CD14-positive monocyte (primary cell): ENCODE measurements at regions not wholly inside any gene's neighbourhood (a gene's known extent, or its start where the extent isn't known, plus 50 kb on each side); places are given as distances from the start of the nearest gene placed in this dataset.

Experiments
- DNase-seq, 3 donors: peaks; one replicate each; pipeline ENCODE4 v3.0.0-alpha.2; 2011 to 2022
- H2AFZ ChIP-seq: 2 replicates; pipeline ENCODE4 v1.6.0; 2012; ENCODE audit warnings: mild to moderate bottlenecking, low read depth, low read length, inconsistent platforms; ENCODE audit not compliant: insufficient read depth, poor library complexity, severe bottlenecking
- H3K27ac ChIP-seq, 2 donors: 1 replicate in 1 of 2; 2 replicates in 1 of 2; pipeline ENCODE4 v1.5.1; 2012 to 2013; ENCODE audit warnings: low read length in 2 of 2, control low read depth in 1 of 2, inconsistent platforms in 1 of 2, low read depth in 1 of 2, mild to moderate bottlenecking in 1 of 2
- H3K27me3 ChIP-seq, 2 donors: one replicate each; pipeline versions ENCODE4 v1.6.0 to v1.6.1; 2011 to 2013; ENCODE audit warnings: low read length in 2 of 2; ENCODE audit not compliant: control insufficient read depth in 2 of 2, insufficient read depth in 2 of 2
- H3K36me3 ChIP-seq, 2 donors: replicated peaks in 1 of 2; 1 replicate in 1 of 2; 2 replicates in 1 of 2; pipeline versions ENCODE4 v1.5.1 to v1.6.1; 2012 to 2013; ENCODE audit warnings: low read length in 2 of 2, control low read depth in 1 of 2, inconsistent platforms in 1 of 2, mild to moderate bottlenecking in 1 of 2; ENCODE audit not compliant: insufficient read depth in 2 of 2, control insufficient read depth in 1 of 2
- H3K4me1 ChIP-seq, 2 donors: 1 replicate in 1 of 2; 2 replicates in 1 of 2; pipeline versions ENCODE4 v1.5.1 to v1.6.1; 2012 to 2013; ENCODE audit warnings: low read length in 2 of 2, control low read depth in 1 of 2, inconsistent platforms in 1 of 2, mild to moderate bottlenecking in 1 of 2, moderate library complexity in 1 of 2; ENCODE audit not compliant: insufficient read depth in 2 of 2, control insufficient read depth in 1 of 2
- H3K4me2 ChIP-seq: replicated peaks from 2 replicates; pipeline ENCODE3; 2012; ENCODE audit warnings: low read length, moderate library complexity, mild to moderate bottlenecking; ENCODE audit not compliant: poor library complexity, severe bottlenecking; ENCODE audit errors: extremely low read depth
- H3K4me3 ChIP-seq, 3 experiments: fragments of 200-600 bp in 1 of 3; sonication (generic) in 1 of 3; replicated peaks in 1 of 3; 1 replicate in 2 of 3; 2 replicates in 1 of 3; pipeline ENCODE4 v1.5.1; 2011 to 2013; ENCODE audit warnings: low read length in 3 of 3, mild to moderate bottlenecking in 3 of 3, control low read depth in 2 of 3, low read depth in 2 of 3, inconsistent platforms in 1 of 3, moderate library complexity in 1 of 3
- H3K79me2 ChIP-seq: 2 replicates; pipeline ENCODE4 v1.6.0; 2012; ENCODE audit warnings: mild to moderate bottlenecking, control low read depth, inconsistent platforms, low read length, moderate library complexity; ENCODE audit not compliant: insufficient read depth
- H3K9ac ChIP-seq: 2 replicates; pipeline ENCODE4 v1.6.0; 2017; ENCODE audit warnings: low read length, mild to moderate bottlenecking; ENCODE audit not compliant: insufficient read depth, poor library complexity, severe bottlenecking
- H3K9me3 ChIP-seq, 2 donors: replicated peaks in 1 of 2; 1 replicate in 1 of 2; 2 replicates in 1 of 2; pipeline versions ENCODE4 v1.5.1 to v1.6.1; 2012 to 2013; ENCODE audit warnings: low read length in 2 of 2, control low read depth in 1 of 2; ENCODE audit not compliant: control insufficient read depth in 1 of 2, insufficient read depth in 1 of 2
- H4K20me1 ChIP-seq: 2 replicates; pipeline ENCODE4 v1.6.0; 2012; ENCODE audit warnings: mild to moderate bottlenecking, low read length, control low read depth, moderate library complexity; ENCODE audit not compliant: insufficient read depth
- H3K27ac Mint-ChIP-seq, 7 donors: one replicate each; pipeline ENCODE4 v1.8.0; 2020; ENCODE audit warnings: mild to moderate bottlenecking in 7 of 7, mixed read lengths in 7 of 7, moderate library complexity in 6 of 7, inconsistent platforms in 2 of 7
- H3K27me3 Mint-ChIP-seq, 3 donors: one replicate each; pipeline ENCODE4 v1.8.0; 2021 to 2022; ENCODE audit warnings: low read depth in 3 of 3, mild to moderate bottlenecking in 3 of 3, mixed read lengths in 3 of 3, moderate library complexity in 3 of 3, inconsistent platforms in 1 of 3
- H3K36me3 Mint-ChIP-seq, 2 donors: one replicate each; pipeline ENCODE4 v1.8.0; 2020; ENCODE audit warnings: mixed read lengths in 2 of 2, inconsistent platforms in 1 of 2, mild to moderate bottlenecking in 1 of 2
- H3K4me1 Mint-ChIP-seq: one replicate; pipeline ENCODE4 v1.8.0; 2020; ENCODE audit warnings: mild to moderate bottlenecking, mixed read lengths
- H3K4me3 Mint-ChIP-seq, 2 donors: one replicate each; pipeline ENCODE4 v1.8.0; 2020; ENCODE audit warnings: mild to moderate bottlenecking in 2 of 2, mixed read lengths in 2 of 2, moderate library complexity in 1 of 2
- H3K9me3 Mint-ChIP-seq, 7 donors: one replicate each; pipeline ENCODE4 v1.8.0; 2020 to 2022; ENCODE audit warnings: mixed read lengths in 7 of 7, mild to moderate bottlenecking in 6 of 7, moderate library complexity in 6 of 7, inconsistent platforms in 2 of 7
- WGBS: methylation state at CpG from one replicate; pipeline ENCODE4 v1.1.5; 2013; ENCODE audit warnings: missing lambda C conversion rate; ENCODE audit not compliant: insufficient coverage; 5-methylcytosine and 5-hydroxymethylcytosine counted together
- intact Hi-C, 2 donors: fragments of 100-400 bp; cut with micrococcal nuclease; formaldehyde crosslinking; loops; one replicate each; pipeline versions ENCODE4 v1.15.0 to v1.15.1; 2023
- TF ChIP-seq, protein P1 (sequence below): fragments of 200-600 bp; IDR thresholded peaks from one replicate; pipeline ENCODE4 v1.8.0; 2022; ENCODE audit warnings: antibody characterized with exemption, mild to moderate bottlenecking

DNA sequence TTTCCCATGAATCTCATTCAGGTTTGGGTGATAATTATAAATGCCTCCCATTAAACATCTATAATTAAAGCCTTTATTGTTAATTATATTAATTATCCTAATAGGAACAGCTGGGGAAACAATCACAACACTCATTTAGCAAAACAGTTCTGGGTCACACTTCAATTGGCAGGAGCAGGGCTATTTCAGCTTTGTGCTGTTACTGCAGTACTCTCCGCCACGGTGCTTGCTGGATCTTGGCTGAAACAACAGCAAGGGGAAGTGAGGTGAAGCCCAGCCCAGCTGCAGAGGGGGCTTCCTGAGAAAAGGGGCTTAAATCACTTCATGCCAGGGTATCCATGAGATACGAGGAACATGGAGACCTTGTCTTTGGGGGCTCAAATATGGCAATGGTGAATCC is 79.5 kb upstream of the SOX11 start:
- Histone ChIP-seq H3K9me3 (peaks cover 0 to 5% of the 10 kb centered on the region in 2 donors), H3K27ac (no peak overlapping the region)

DNA sequence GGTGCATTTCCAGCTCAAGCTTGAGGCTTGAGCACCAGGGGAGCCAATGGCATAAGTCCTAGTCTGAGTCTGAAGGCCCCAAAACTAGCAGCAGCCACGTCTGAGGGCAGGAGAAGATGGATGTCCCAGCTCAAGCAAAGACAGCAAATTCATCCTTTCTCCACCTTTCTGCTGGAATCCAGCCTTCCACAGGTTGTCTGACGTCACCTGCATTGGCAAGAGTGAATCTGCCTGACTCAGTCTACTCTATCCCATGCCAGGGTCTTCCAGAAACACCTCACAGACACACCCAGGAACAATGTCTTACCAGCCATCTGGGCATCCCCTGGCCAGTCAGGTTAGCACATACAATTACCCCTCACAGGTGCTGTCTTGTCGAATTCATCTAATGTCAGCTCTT is 76.2 kb upstream of the SOX11 start:
- no peaks in the 10 kb centered on the region for H3K79me2 ChIP-seq
- peaks cover 0 to 12% (median 8%) of the 10 kb centered on the region in 7 donors for H3K9me3 Mint-ChIP-seq
- peaks cover 0 to 2% (median 0%) of the 10 kb centered on the region in 3 donors for H3K27me3 Mint-ChIP-seq
- peaks cover 0 to 8% of the 10 kb centered on the region in 2 donors for H3K9me3 ChIP-seq
- no peaks in the 10 kb centered on the region for H3K4me1 Mint-ChIP-seq
- H3K4me2 ChIP-seq = no peak overlapping the region
- no peak overlapping the region for H2AFZ ChIP-seq
- H3K36me3 ChIP-seq = no peaks in the 10 kb centered on the region
- H3K27ac Mint-ChIP-seq = no peak overlapping the region
- H3K4me1 ChIP-seq = no peaks in the 10 kb centered on the region
- H3K4me3 Mint-ChIP-seq = no peak overlapping the region
- H3K4me3 ChIP-seq = no peak overlapping the region
- TF ChIP-seq, protein P1, sequence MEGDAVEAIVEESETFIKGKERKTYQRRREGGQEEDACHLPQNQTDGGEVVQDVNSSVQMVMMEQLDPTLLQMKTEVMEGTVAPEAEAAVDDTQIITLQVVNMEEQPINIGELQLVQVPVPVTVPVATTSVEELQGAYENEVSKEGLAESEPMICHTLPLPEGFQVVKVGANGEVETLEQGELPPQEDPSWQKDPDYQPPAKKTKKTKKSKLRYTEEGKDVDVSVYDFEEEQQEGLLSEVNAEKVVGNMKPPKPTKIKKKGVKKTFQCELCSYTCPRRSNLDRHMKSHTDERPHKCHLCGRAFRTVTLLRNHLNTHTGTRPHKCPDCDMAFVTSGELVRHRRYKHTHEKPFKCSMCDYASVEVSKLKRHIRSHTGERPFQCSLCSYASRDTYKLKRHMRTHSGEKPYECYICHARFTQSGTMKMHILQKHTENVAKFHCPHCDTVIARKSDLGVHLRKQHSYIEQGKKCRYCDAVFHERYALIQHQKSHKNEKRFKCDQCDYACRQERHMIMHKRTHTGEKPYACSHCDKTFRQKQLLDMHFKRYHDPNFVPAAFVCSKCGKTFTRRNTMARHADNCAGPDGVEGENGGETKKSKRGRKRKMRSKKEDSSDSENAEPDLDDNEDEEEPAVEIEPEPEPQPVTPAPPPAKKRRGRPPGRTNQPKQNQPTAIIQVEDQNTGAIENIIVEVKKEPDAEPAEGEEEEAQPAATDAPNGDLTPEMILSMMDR = no peak
- 70% methylated on average over 3 of the region's 3 CpGs for WGBS
- H3K27me3 ChIP-seq = no peaks in the 10 kb centered on the region
- no peaks in the 10 kb centered on the region for H3K36me3 Mint-ChIP-seq
- intact Hi-C loops = no loop called here
- no peak overlapping the region for H3K27ac ChIP-seq
- no peaks in the 10 kb centered on the region for H4K20me1 ChIP-seq
- no peak for DNase-seq
- H3K9ac ChIP-seq = no peak overlapping the region

More for the DNA sequence above, 79.5 kb upstream of the SOX11 start:
- Histone ChIP-seq H3K4me2 (no peak overlapping the region), H3K4me3 (no peak overlapping the region), H3K36me3 (no peaks in the 10 kb centered on the region), H3K9ac (no peak overlapping the region), H3K27me3 (no peaks in the 10 kb centered on the region), H3K4me1 (no peaks in the 10 kb centered on the region), H4K20me1 (no peaks in the 10 kb centered on the region), H2AFZ (no peak overlapping the region), H3K79me2 (no peaks in the 10 kb centered on the region)
- no peaks in the 10 kb centered on the region for H3K36me3 Mint-ChIP-seq
- no peaks in the 10 kb centered on the region for H3K4me1 Mint-ChIP-seq
- DNase-seq = no peak
- 60% methylated on average over 2 of the region's 3 CpGs for WGBS
- TF ChIP-seq, protein P1 = no peak
- H3K9me3 Mint-ChIP-seq = peaks cover 0 to 16% (median 8%) of the 10 kb centered on the region in 7 donors
- intact Hi-C loops = no loop called here
- peaks cover 0 to under 1% (median 0%) of the 10 kb centered on the region in 3 donors for H3K27me3 Mint-ChIP-seq
- no peak overlapping the region for H3K27ac Mint-ChIP-seq
- no peak overlapping the region for H3K4me3 Mint-ChIP-seq
